WTC11 (cell line): ENCODE measurements at regions not wholly inside any gene's neighbourhood (a gene's known extent, or its start where the extent isn't known, plus 50 kb on each side); places are given as distances from the start of the nearest gene placed in this dataset.

Experiments used
- ATAC-seq: fragments of 200-7000 bp; cut with Tn5 transposase; 2 replicates; pipeline ENCODE4 v1.10.0; 2021; ENCODE audit warnings: mild to moderate bottlenecking, moderate library complexity
- CTCF ChIA-PET: fragments of 300-600 bp; sonication (Branson Sonifier 250); formaldehyde crosslinking; loops from one replicate; lab custom pipeline; 2021; ENCODE audit warnings: antibody characterized with exemption; lab: Charles Lee
- POLR2A ChIA-PET: fragments of 350-600 bp; sonication (Branson Sonifier 250); formaldehyde crosslinking; loops from one replicate; lab custom pipeline; 2021; ENCODE audit warnings: antibody characterized with exemption; lab: Charles Lee
- DNase-seq: peaks from one replicate; pipeline ENCODE4 v3.0.0; 2021; ENCODE audit warnings: low spot score
- H3K27ac Mint-ChIP-seq: 2 replicates; pipeline ENCODE4 v1.8.0; 2021; ENCODE audit warnings: mixed read lengths
- H3K27me3 Mint-ChIP-seq: 2 replicates; pipeline ENCODE4 v1.8.0; 2021; ENCODE audit warnings: low read depth, mild to moderate bottlenecking, moderate library complexity, mixed read lengths
- H3K36me3 Mint-ChIP-seq: 2 replicates; pipeline ENCODE4 v1.8.0; 2021; ENCODE audit warnings: mixed read lengths
- H3K4me1 Mint-ChIP-seq: 2 replicates; pipeline ENCODE4 v1.8.0; 2022; ENCODE audit warnings: mixed read lengths
- H3K4me3 Mint-ChIP-seq: 2 replicates; pipeline ENCODE4 v1.8.0; 2021; ENCODE audit warnings: mild to moderate bottlenecking, moderate library complexity, mixed read lengths
- H3K9me3 Mint-ChIP-seq: 2 replicates; pipeline ENCODE4 v1.8.0; 2021; ENCODE audit warnings: mixed read lengths
- CREM ChIP-seq: sonication (generic); formaldehyde crosslinking; IDR thresholded peaks from 2 replicates; pipeline ENCODE4 v1.8.1; 2022; ENCODE audit warnings: mild to moderate bottlenecking, missing genetic modification reagents, moderate library complexity
- ELF4 ChIP-seq: sonication (generic); formaldehyde crosslinking; IDR thresholded peaks from 2 replicates; pipeline ENCODE4 v1.8.1; 2022; ENCODE audit warnings: low read depth, mild to moderate bottlenecking, moderate library complexity, missing genetic modification reagents
- FOXK1 ChIP-seq: sonication (generic); formaldehyde crosslinking; IDR thresholded peaks from 2 replicates; pipeline ENCODE4 v1.8.0; 2022; ENCODE audit warnings: mild to moderate bottlenecking, moderate library complexity, missing genetic modification reagents
- IRF2 ChIP-seq: sonication (generic); formaldehyde crosslinking; IDR thresholded peaks from 2 replicates; pipeline ENCODE4 v1.8.0; 2022; ENCODE audit warnings: low read depth, missing genetic modification reagents, borderline replicate concordance
- JAZF1 ChIP-seq: fragments of 250-450 bp; sonication (Bioruptor Pico); IDR thresholded peaks from 2 replicates; pipeline ENCODE4 v1.9.0; 2021; ENCODE audit warnings: moderate library complexity, mild to moderate bottlenecking, inconsistent platforms
- JUN ChIP-seq: sonication (generic); formaldehyde crosslinking; IDR thresholded peaks from 2 replicates; pipeline ENCODE4 v1.8.0; 2023; ENCODE audit warnings: mild to moderate bottlenecking, missing genetic modification reagents
- OVOL2 ChIP-seq: fragments of 250-450 bp; sonication (Bioruptor Pico); IDR thresholded peaks from 2 replicates; pipeline ENCODE4 v1.9.0; 2021; ENCODE audit warnings: mild to moderate bottlenecking, borderline replicate concordance
- RELA ChIP-seq: sonication (generic); formaldehyde crosslinking; IDR thresholded peaks from 2 replicates; pipeline ENCODE4 v1.8.1; 2022; ENCODE audit warnings: missing genetic modification reagents, mild to moderate bottlenecking, borderline replicate concordance
- TCF7 ChIP-seq: sonication (generic); formaldehyde crosslinking; IDR thresholded peaks from 2 replicates; pipeline ENCODE4 v1.8.0; 2022; ENCODE audit warnings: mild to moderate bottlenecking, low read depth, missing genetic modification reagents, moderate library complexity
- TEAD1 ChIP-seq: sonication (generic); formaldehyde crosslinking; IDR thresholded peaks from 2 replicates; pipeline ENCODE4 v1.8.0; 2022; ENCODE audit warnings: mild to moderate bottlenecking, missing genetic modification reagents
- TP53 ChIP-seq: sonication (generic); formaldehyde crosslinking; IDR thresholded peaks from 2 replicates; pipeline ENCODE4 v1.8.1; 2023; ENCODE audit warnings: mild to moderate bottlenecking, missing genetic modification reagents
- ZNF121 ChIP-seq: sonication (generic); formaldehyde crosslinking; IDR thresholded peaks from 2 replicates; pipeline ENCODE4 v1.8.0; 2023; ENCODE audit warnings: missing genetic modification reagents
- ZNF138 ChIP-seq: sonication (generic); formaldehyde crosslinking; conservative IDR thresholded peaks from 2 replicates; pipeline ENCODE4 v1.8.1; 2022; ENCODE audit warnings: mild to moderate bottlenecking, moderate library complexity, missing genetic modification reagents
- TF ChIP-seq, protein P1 (sequence below): sonication (generic); formaldehyde crosslinking; IDR thresholded peaks from 2 replicates; pipeline ENCODE4 v1.8.1; 2023; ENCODE audit warnings: mild to moderate bottlenecking, moderate library complexity, missing genetic modification reagents
- TF ChIP-seq, protein P2 (sequence below): sonication (generic); formaldehyde crosslinking; IDR thresholded peaks from 2 replicates; pipeline ENCODE4 v1.8.1; 2023; ENCODE audit warnings: mild to moderate bottlenecking, missing genetic modification reagents, moderate library complexity
- TF ChIP-seq, protein P3 (sequence below): fragments of 250-450 bp; sonication (Bioruptor Pico); conservative IDR thresholded peaks from 2 replicates; pipeline ENCODE4 v1.9.0; 2021; ENCODE audit warnings: mild to moderate bottlenecking
- TF ChIP-seq, protein P4 (sequence below): sonication (generic); formaldehyde crosslinking; IDR thresholded peaks from 2 replicates; pipeline ENCODE4 v1.8.1; 2022; ENCODE audit warnings: low read depth, missing genetic modification reagents, borderline replicate concordance
- TF ChIP-seq, protein P5 (sequence below): fragments of 250-450 bp; sonication (Bioruptor Pico); IDR thresholded peaks from 2 replicates; pipeline ENCODE4 v1.9.0; 2021; ENCODE audit warnings: moderate library complexity, mild to moderate bottlenecking, inconsistent platforms, borderline replicate concordance
- TF ChIP-seq, protein P6 (sequence below): fragments of 250-450 bp; sonication (Bioruptor Pico); IDR thresholded peaks from 2 replicates; pipeline ENCODE4 v1.8.0; 2021; ENCODE audit warnings: mild to moderate bottlenecking
- TF ChIP-seq, protein P7 (sequence below): sonication (generic); formaldehyde crosslinking; conservative IDR thresholded peaks from 2 replicates; pipeline ENCODE4 v1.8.1; 2023; ENCODE audit warnings: mild to moderate bottlenecking, low read depth, missing genetic modification reagents, moderate library complexity

DNA sequence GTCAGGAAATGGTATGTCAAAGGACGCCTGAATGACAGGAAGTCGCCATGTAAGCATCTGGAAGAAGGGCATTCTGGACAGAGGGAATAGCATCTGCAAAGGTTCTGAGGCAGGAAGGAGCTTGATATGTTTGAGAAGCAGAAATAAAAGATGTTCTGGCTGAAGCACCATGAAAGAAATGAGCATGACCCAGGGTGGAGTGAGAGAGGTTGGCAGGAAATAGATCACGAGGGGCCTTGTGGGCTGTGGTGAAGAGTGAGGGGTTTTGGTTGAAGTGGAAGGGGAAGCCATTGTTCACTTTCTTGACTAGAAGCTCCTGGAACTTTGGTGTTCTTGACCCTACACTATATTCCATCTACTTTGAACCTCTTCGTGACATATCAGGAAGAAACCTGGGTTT, 99.4 kb upstream of the PARP11 start:
- Mint-ChIP-seq H3K36me3 (no peaks in the 10 kb centered on the region), H3K4me1 (peaks cover 7% of the 10 kb centered on the region), H3K27ac (no peak overlapping the region), H3K4me3 (no peak overlapping the region), H3K9me3 (peaks cover 8% of the 10 kb centered on the region), H3K27me3 (peaks cover 3% of the 10 kb centered on the region; the same call in 1 of the 2 replicates)
- DNase-seq (no peak), ATAC-seq (no peak)
- CTCF ChIA-PET: interaction anchor here (2.9 kb wide), 1 partner anchor 8 kb away, joined by 10 read pairs; no protein-coding TSS in a partner anchor
- POLR2A ChIA-PET: no interaction called here
- TF ChIP-seq CREM (CRISPR knock-in tag): no peak
- no peak for TF ChIP-seq ZNF138 (CRISPR knock-in tag)
- TF ChIP-seq, protein P1, sequence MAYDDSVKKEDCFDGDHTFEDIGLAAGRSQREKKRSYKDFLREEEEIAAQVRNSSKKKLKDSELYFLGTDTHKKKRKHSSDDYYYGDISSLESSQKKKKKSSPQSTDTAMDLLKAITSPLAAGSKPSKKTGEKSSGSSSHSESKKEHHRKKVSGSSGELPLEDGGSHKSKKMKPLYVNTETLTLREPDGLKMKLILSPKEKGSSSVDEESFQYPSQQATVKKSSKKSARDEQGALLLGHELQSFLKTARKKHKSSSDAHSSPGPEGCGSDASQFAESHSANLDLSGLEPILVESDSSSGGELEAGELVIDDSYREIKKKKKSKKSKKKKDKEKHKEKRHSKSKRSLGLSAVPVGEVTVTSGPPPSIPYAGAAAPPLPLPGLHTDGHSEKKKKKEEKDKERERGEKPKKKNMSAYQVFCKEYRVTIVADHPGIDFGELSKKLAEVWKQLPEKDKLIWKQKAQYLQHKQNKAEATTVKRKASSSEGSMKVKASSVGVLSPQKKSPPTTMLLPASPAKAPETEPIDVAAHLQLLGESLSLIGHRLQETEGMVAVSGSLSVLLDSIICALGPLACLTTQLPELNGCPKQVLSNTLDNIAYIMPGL (CRISPR knock-in tag): no peak
- no peak for TF ChIP-seq OVOL2 (CRISPR knock-in tag)
- TF ChIP-seq, protein P2, sequence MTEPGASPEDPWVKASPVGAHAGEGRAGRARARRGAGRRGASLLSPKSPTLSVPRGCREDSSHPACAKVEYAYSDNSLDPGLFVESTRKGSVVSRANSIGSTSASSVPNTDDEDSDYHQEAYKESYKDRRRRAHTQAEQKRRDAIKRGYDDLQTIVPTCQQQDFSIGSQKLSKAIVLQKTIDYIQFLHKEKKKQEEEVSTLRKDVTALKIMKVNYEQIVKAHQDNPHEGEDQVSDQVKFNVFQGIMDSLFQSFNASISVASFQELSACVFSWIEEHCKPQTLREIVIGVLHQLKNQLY: no peak
- TF ChIP-seq RELA: no peak
- no peak for TF ChIP-seq TP53 (CRISPR knock-in tag)
- no peak for TF ChIP-seq IRF2
- TF ChIP-seq TCF7 (CRISPR knock-in tag): no peak
- TF ChIP-seq FOXK1: no peak
- TF ChIP-seq JAZF1 (CRISPR knock-in tag): no peak
- TF ChIP-seq, protein P3, sequence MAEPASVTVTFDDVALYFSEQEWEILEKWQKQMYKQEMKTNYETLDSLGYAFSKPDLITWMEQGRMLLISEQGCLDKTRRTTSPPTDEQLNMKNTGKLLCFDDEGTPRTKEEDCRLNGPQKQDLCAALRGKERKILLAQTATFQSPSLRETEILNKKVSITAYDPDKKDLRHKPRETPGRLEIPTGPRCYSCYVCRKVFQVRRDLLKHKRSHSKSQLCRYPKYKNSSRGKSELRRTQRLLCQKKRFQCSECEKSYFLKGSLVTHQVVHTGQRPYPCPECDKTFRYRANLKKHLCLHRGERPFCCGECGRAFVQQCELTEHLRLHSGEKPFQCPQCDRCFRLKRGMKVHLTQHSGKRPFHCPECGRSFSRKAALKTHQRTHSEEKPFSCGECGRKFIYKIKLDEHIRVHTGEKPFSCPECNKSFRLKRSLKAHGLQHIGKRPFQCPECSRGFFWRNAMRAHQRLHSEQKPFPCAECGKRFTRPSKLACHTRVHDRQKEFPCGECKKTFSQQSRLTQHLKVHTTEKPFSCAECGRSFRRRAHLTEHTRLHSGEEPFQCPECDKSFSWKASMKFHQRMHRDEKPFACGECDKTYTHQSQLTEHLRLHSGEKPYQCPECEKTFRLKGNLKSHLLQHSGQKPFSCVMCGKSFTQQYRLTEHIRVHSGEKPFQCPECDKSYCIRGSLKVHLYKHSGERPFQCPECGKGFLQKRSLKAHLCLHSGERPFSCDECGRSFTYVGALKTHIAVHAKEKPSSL: no peak
- TF ChIP-seq JUN (CRISPR knock-in tag): no peak
- TF ChIP-seq ZNF121 (CRISPR knock-in tag): no peak
- TF ChIP-seq, protein P4, sequence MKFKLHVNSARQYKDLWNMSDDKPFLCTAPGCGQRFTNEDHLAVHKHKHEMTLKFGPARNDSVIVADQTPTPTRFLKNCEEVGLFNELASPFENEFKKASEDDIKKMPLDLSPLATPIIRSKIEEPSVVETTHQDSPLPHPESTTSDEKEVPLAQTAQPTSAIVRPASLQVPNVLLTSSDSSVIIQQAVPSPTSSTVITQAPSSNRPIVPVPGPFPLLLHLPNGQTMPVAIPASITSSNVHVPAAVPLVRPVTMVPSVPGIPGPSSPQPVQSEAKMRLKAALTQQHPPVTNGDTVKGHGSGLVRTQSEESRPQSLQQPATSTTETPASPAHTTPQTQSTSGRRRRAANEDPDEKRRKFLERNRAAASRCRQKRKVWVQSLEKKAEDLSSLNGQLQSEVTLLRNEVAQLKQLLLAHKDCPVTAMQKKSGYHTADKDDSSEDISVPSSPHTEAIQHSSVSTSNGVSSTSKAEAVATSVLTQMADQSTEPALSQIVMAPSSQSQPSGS (CRISPR knock-in tag): no peak
- TF ChIP-seq, protein P5, sequence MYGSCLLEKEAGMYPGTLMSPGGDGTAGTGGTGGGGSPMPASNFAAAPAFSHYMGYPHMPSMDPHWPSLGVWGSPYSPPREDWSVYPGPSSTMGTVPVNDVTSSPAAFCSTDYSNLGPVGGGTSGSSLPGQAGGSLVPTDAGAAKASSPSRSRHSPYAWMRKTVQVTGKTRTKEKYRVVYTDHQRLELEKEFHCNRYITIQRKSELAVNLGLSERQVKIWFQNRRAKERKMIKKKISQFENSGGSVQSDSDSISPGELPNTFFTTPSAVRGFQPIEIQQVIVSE (CRISPR knock-in tag): no peak
- TF ChIP-seq, protein P6, sequence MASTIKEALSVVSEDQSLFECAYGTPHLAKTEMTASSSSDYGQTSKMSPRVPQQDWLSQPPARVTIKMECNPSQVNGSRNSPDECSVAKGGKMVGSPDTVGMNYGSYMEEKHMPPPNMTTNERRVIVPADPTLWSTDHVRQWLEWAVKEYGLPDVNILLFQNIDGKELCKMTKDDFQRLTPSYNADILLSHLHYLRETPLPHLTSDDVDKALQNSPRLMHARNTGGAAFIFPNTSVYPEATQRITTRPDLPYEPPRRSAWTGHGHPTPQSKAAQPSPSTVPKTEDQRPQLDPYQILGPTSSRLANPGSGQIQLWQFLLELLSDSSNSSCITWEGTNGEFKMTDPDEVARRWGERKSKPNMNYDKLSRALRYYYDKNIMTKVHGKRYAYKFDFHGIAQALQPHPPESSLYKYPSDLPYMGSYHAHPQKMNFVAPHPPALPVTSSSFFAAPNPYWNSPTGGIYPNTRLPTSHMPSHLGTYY (CRISPR knock-in tag): no peak

DNA sequence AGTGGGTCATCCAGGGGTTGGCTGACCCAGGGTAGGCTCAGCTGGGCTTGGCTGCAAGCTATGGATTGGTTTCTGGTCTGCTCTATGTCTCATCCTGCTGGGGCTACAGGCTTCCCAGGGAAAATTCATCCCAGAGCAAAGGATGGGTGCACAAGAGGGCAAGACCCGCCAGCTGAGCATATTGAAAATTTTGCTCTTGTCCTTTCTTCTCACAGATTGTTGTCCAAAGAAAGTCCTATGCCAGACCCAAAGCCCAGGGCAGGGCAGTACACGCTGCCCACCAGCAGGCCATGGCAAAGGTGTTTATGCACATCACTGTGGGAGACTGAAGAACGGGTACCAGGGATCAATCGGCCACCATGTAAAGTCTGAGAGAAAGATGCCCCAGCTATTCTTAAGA, 95.3 kb upstream of the PARP11 start:
- TF ChIP-seq, protein P7, sequence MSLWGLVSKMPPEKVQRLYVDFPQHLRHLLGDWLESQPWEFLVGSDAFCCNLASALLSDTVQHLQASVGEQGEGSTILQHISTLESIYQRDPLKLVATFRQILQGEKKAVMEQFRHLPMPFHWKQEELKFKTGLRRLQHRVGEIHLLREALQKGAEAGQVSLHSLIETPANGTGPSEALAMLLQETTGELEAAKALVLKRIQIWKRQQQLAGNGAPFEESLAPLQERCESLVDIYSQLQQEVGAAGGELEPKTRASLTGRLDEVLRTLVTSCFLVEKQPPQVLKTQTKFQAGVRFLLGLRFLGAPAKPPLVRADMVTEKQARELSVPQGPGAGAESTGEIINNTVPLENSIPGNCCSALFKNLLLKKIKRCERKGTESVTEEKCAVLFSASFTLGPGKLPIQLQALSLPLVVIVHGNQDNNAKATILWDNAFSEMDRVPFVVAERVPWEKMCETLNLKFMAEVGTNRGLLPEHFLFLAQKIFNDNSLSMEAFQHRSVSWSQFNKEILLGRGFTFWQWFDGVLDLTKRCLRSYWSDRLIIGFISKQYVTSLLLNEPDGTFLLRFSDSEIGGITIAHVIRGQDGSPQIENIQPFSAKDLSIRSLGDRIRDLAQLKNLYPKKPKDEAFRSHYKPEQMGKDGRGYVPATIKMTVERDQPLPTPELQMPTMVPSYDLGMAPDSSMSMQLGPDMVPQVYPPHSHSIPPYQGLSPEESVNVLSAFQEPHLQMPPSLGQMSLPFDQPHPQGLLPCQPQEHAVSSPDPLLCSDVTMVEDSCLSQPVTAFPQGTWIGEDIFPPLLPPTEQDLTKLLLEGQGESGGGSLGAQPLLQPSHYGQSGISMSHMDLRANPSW: no peak
- no peak for TF ChIP-seq TEAD1 (CRISPR knock-in tag)
- TF ChIP-seq ELF4: no peak
- Mint-ChIP-seq H3K4me3 (no peak overlapping the region), H3K4me1 (peaks cover 11% of the 10 kb centered on the region), H3K27me3 (peaks cover 3% of the 10 kb centered on the region; the same call in 1 of the 2 replicates), H3K27ac (no peak overlapping the region), H3K9me3 (peaks cover 5% of the 10 kb centered on the region), H3K36me3 (no peaks in the 10 kb centered on the region)
- POLR2A ChIA-PET: no interaction called here
- ATAC-seq: no peak
- CTCF ChIA-PET: interaction anchor here (0.9 to 2.4 kb wide), 5 partner anchors 29 to 308 kb away, joined by 3 to 8 read pairs (median 4); no protein-coding TSS in a partner anchor
- DNase-seq: no peak
